Retinal pigment epithelial cell (primary cell): ENCODE measurements at regions not wholly inside any gene's neighbourhood (a gene's known extent, or its start where the extent isn't known, plus 50 kb on each side); places are given as distances from the start of the nearest gene placed in this dataset.
"Not testable (repeated sequence)": the region's sequence is repeated elsewhere in the genome, so short reads cannot be mapped to it uniquely, and the experiment has no call there.

Experiments used
- DNase-seq: peaks from one replicate; pipeline ENCODE4 v3.0.0-alpha.2; 2010; ENCODE audit warnings: low read depth
- H3K4me3 ChIP-seq: 2 replicates; pipeline ENCODE4 v1.5.1; 2011; ENCODE audit warnings: mild to moderate bottlenecking, low read length, control low read depth, moderate library complexity
- CTCF ChIP-seq: conservative IDR thresholded peaks from 2 replicates; pipeline ENCODE4 v1.5.1; 2011; ENCODE audit warnings: low read depth, low read length, control low read depth, inconsistent platforms

GRCh38 chr18:51345848-51346391, 148.4 kb upstream of the MEX3C start:
- DNase-seq: no peak
- no peak overlapping the region for H3K4me3 ChIP-seq
- no peak for TF ChIP-seq CTCF

GRCh38 chr18:51346404-51346803, 148.9 kb upstream of the MEX3C start:
- no peak for TF ChIP-seq CTCF
- no peak for DNase-seq
- H3K4me3 ChIP-seq: no peak overlapping the region

- H3K4me3 ChIP-seq: no peak overlapping the region
- no peak for TF ChIP-seq CTCF
- DNase-seq: no peak
Measured at GRCh38 chr18:51350081-51350480, 152.6 kb upstream of the MEX3C start.

GRCh38 chr18:51355841-51356240, 158.4 kb upstream of the MEX3C start:
- no peak for DNase-seq
- no peak overlapping the region for H3K4me3 ChIP-seq
- no peak for TF ChIP-seq CTCF

GRCh38 chr18:51360301-51360700, 162.8 kb upstream of the MEX3C start:
- not testable (repeated sequence) for H3K4me3 ChIP-seq, DNase-seq

GRCh38 chr18:51361130-51361860, 163.8 kb upstream of the MEX3C start:
- no peak for TF ChIP-seq CTCF
- peak; percentile 10 for DNase-seq

GRCh38 chr18:51363384-51363783, 165.9 kb upstream of the MEX3C start:
- DNase-seq: no peak
- H3K4me3 ChIP-seq: no peak overlapping the region
- no peak for TF ChIP-seq CTCF

More at GRCh38 chr18:51361130-51361860, 163.8 kb upstream of the MEX3C start:
- no peak overlapping the region for H3K4me3 ChIP-seq
